ENCODE measurements at regions not wholly inside any gene's neighbourhood (a gene's known extent, or its start where the extent isn't known, plus 50 kb on each side); places are given as distances from the start of the nearest gene placed in this dataset.

DNA sequence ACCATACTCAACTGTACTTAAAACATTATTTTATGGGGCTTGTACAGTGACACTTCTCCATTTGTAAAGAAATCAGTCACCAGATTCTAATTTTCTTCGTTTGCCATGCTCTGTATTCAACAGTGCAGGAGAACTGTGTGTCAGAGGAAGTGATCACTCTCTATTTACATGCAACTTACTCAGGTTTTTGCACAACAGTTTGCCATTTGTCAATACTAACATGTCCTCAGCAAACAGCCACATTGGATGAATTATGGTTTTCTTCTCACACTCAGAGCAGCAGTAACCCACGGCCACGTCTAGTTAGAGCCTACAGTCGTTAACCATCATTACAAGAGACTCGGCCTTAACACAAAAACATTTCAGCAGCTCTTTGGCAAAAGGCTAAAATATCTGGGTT is 69.2 kb upstream of the SP4 start:
- H3K36me3 ChIP-seq (replicated peaks in 1 of 2; ENCODE audit: control insufficient read depth in 1 of 2, insufficient read depth in 2 of 2, low read length in 2 of 2) = no peaks in the 10 kb centered on the region
- no peaks in the 10 kb centered on the region for H3K9me3 ChIP-seq (replicated peaks in 1 of 2; ENCODE audit: control insufficient read depth in 1 of 2, insufficient read depth in 1 of 2, low read length in 2 of 2)
- H3K36me3 Mint-ChIP-seq = no peaks in the 10 kb centered on the region
- H4K20me1 ChIP-seq (ENCODE audit: insufficient read depth, low read length) = no peaks in the 10 kb centered on the region
- H3K4me3 ChIP-seq (replicated peaks in 1 of 3; ENCODE audit: low read depth in 2 of 3, low read length in 3 of 3) = no peak overlapping the region
- H3K27me3 ChIP-seq (ENCODE audit: control insufficient read depth in 2 of 2, insufficient read depth in 2 of 2, low read length in 2 of 2) = no peaks in the 10 kb centered on the region
- H3K4me1 Mint-ChIP-seq = peaks cover 50% of the 10 kb centered on the region
- peak; percentile 72 to 80 (median 77) for DNase-seq
- H3K27me3 Mint-ChIP-seq (ENCODE audit: low read depth in 3 of 3) = no peaks in the 10 kb centered on the region
- intact Hi-C loops (cut with micrococcal nuclease) = loop anchor here (5.0 kb wide), 1 partner anchor 69 kb away; the partner anchor contains the start of gene SP4 (in 2 of the 2)
- no peak overlapping the region for H3K4me3 Mint-ChIP-seq
- no peak overlapping the region for H2AFZ ChIP-seq (ENCODE audit: insufficient read depth, low read depth, low read length, poor library complexity, severe bottlenecking)
- no peak overlapping the region for H3K9ac ChIP-seq (ENCODE audit: insufficient read depth, low read length, poor library complexity, severe bottlenecking)
- H3K27ac ChIP-seq (ENCODE audit: low read depth in 1 of 2, low read length in 2 of 2) = peak overlapping the region in 1 of 2 donors; percentile 60
- H3K9me3 Mint-ChIP-seq = no peaks in the 10 kb centered on the region
- H3K27ac Mint-ChIP-seq = peak overlapping the region; percentile 40 to 79 (median 58)
- H3K4me1 ChIP-seq (ENCODE audit: control insufficient read depth in 1 of 2, insufficient read depth in 2 of 2, low read length in 2 of 2) = peaks cover 53 to 58% of the 10 kb centered on the region in 2 donors
- no peak overlapping the region for H3K4me2 ChIP-seq (replicated peaks; ENCODE audit: extremely low read depth, low read length, poor library complexity, severe bottlenecking)
- no peaks in the 10 kb centered on the region for H3K79me2 ChIP-seq (ENCODE audit: insufficient read depth, low read length)
- TF ChIP-seq, protein P1, sequence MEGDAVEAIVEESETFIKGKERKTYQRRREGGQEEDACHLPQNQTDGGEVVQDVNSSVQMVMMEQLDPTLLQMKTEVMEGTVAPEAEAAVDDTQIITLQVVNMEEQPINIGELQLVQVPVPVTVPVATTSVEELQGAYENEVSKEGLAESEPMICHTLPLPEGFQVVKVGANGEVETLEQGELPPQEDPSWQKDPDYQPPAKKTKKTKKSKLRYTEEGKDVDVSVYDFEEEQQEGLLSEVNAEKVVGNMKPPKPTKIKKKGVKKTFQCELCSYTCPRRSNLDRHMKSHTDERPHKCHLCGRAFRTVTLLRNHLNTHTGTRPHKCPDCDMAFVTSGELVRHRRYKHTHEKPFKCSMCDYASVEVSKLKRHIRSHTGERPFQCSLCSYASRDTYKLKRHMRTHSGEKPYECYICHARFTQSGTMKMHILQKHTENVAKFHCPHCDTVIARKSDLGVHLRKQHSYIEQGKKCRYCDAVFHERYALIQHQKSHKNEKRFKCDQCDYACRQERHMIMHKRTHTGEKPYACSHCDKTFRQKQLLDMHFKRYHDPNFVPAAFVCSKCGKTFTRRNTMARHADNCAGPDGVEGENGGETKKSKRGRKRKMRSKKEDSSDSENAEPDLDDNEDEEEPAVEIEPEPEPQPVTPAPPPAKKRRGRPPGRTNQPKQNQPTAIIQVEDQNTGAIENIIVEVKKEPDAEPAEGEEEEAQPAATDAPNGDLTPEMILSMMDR (IDR thresholded peaks at IDR 0.05) = no peak
- 46% methylated on average over 4 of the region's 5 CpGs for WGBS (ENCODE audit: insufficient coverage)

GRCh38 chr7:21359163-21359562 is 68.7 kb upstream of the SP4 start:
- no peaks in the 10 kb centered on the region for H3K36me3 Mint-ChIP-seq
- intact Hi-C loops (cut with micrococcal nuclease) = loop anchor here (5.0 kb wide), 1 partner anchor 68 kb away; the partner anchor contains the start of gene SP4 (in 2 of the 2)
- no peak overlapping the region for H3K4me3 Mint-ChIP-seq
- no peaks in the 10 kb centered on the region for H3K27me3 Mint-ChIP-seq (ENCODE audit: low read depth in 3 of 3)
- Histone ChIP-seq H3K4me3 (replicated peaks in 1 of 3; ENCODE audit: low read depth in 2 of 3, low read length in 3 of 3) (no peak overlapping the region), H3K4me1 (ENCODE audit: control insufficient read depth in 1 of 2, insufficient read depth in 2 of 2, low read length in 2 of 2) (peaks cover 48 to 52% of the 10 kb centered on the region in 2 donors), H3K36me3 (replicated peaks in 1 of 2; ENCODE audit: control insufficient read depth in 1 of 2, insufficient read depth in 2 of 2, low read length in 2 of 2) (no peaks in the 10 kb centered on the region), H3K4me2 (replicated peaks; ENCODE audit: extremely low read depth, low read length, poor library complexity, severe bottlenecking) (no peak overlapping the region), H3K27ac (ENCODE audit: low read depth in 1 of 2, low read length in 2 of 2) (peak overlapping the region in 1 of 2 donors; percentile 60), H3K79me2 (ENCODE audit: insufficient read depth, low read length) (no peaks in the 10 kb centered on the region), H3K9me3 (replicated peaks in 1 of 2; ENCODE audit: control insufficient read depth in 1 of 2, insufficient read depth in 1 of 2, low read length in 2 of 2) (no peaks in the 10 kb centered on the region), H3K9ac (ENCODE audit: insufficient read depth, low read length, poor library complexity, severe bottlenecking) (no peak overlapping the region), H2AFZ (ENCODE audit: insufficient read depth, low read depth, low read length, poor library complexity, severe bottlenecking) (no peak overlapping the region), H4K20me1 (ENCODE audit: insufficient read depth, low read length) (no peaks in the 10 kb centered on the region), H3K27me3 (ENCODE audit: control insufficient read depth in 2 of 2, insufficient read depth in 2 of 2, low read length in 2 of 2) (no peaks in the 10 kb centered on the region)
- no peak for DNase-seq
- TF ChIP-seq, protein P1 (IDR thresholded peaks at IDR 0.05) = no peak
- H3K4me1 Mint-ChIP-seq = peaks cover 45% of the 10 kb centered on the region
- no peaks in the 10 kb centered on the region for H3K9me3 Mint-ChIP-seq
- H3K27ac Mint-ChIP-seq = peak overlapping the region in 5 of 7 donors; percentile 3 to 71 (median 41)
- no CpG with 5 or more reads among the region's 1 CpG for WGBS (ENCODE audit: insufficient coverage)

Data from CD14-positive monocyte (primary cell).